ENCODE measurements at regions not wholly inside any gene's neighbourhood (a gene's known extent, or its start where the extent isn't known, plus 50 kb on each side); places are given as distances from the start of the nearest gene placed in this dataset.

DNA sequence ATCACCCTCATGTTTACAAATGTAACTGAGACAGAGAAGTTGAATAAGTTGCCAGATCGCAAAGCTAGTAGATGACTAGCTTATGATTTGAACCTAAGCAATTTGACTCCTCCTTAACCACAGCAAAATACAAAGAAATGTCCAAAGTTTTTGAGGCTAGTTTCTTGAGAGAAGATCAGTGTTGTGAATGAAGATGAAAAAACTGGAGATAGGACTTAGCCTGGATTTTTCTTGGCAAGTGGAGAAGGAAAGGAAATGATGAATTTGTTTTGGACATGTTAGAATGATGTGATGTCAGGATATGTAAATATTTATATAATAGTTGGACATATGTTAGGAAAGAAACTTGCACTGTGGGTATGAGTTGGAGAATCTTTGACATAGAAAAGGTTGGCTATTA lies 149.8 kb downstream of the LSMEM1 start:
- H3K27me3 ChIP-seq (ENCODE audit: insufficient read depth, poor library complexity, severe bottlenecking) = no peaks in the 10 kb centered on the region
- H3K36me3 ChIP-seq (ENCODE audit: low read depth) = no peaks in the 10 kb centered on the region
- H3K4me1 ChIP-seq (ENCODE audit: insufficient read depth, poor library complexity, severe bottlenecking) = peaks cover 11% of the 10 kb centered on the region
- H3K4me3 ChIP-seq (ENCODE audit: severe bottlenecking) = no peak overlapping the region
- TF ChIP-seq CTCF (IDR thresholded peaks at IDR 0.05; ENCODE audit: poor library complexity, severe bottlenecking) = no peak
- H3K27ac ChIP-seq (ENCODE audit: poor library complexity, severe bottlenecking) = no peak overlapping the region
- ATAC-seq (ENCODE audit: low read depth) (peak; percentile 84), DNase-seq (ENCODE audit: low spot score) (no peak)
- H3K9me3 ChIP-seq (ENCODE audit: severe bottlenecking) = no peaks in the 10 kb centered on the region

DNA sequence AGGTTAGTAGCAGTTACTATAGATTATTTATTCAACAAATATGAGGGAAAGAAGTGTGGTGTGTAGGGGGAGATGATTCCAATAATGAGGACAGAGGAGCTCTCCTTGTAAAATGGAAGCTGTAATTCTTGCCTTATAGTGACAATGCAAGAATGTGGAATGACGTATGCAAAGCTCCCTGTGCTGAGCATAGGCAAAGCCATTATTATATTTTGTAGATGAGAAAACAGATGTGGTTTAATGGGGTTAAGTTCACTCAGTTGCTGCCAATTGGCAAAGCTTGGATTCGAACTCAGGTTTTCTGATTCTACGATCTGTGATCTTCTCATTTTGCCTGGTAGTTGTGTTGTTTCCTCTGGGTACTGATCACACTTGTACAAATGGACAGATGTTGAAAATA lies 153.3 kb downstream of the LSMEM1 start:
- Histone ChIP-seq H3K4me3 (ENCODE audit: severe bottlenecking) (no peak overlapping the region), H3K27me3 (ENCODE audit: insufficient read depth, poor library complexity, severe bottlenecking) (no peaks in the 10 kb centered on the region), H3K4me1 (ENCODE audit: insufficient read depth, poor library complexity, severe bottlenecking) (peaks cover 11% of the 10 kb centered on the region), H3K36me3 (ENCODE audit: low read depth) (no peaks in the 10 kb centered on the region), H3K27ac (ENCODE audit: poor library complexity, severe bottlenecking) (no peak overlapping the region), H3K9me3 (ENCODE audit: severe bottlenecking) (no peaks in the 10 kb centered on the region)
- TF ChIP-seq CTCF (IDR thresholded peaks at IDR 0.05; ENCODE audit: poor library complexity, severe bottlenecking) = no peak
- no peak for ATAC-seq (ENCODE audit: low read depth)
- DNase-seq (ENCODE audit: low spot score) = no peak

DNA sequence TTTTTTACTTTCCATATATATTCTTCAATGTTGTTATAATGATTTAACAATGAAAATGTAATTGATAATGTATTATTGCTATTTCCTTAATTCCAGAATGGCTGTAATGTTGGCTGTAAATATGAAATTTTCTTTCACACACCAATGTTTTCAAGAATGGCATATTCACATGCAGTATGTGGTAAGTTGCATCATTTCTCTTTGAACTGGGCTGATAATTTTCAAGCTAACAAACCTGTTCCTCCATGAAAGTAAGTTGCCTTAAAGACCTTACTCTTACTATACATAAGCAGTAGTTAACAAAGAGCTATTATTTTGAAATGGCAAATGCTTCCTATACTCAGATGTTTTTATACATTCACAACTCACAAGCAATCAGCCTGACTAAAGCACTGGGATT lies 154.5 kb downstream of the TMEM168 start:
- no peaks in the 10 kb centered on the region for H3K36me3 ChIP-seq (ENCODE audit: low read depth)
- H3K27ac ChIP-seq (ENCODE audit: poor library complexity, severe bottlenecking) = no peak overlapping the region
- H3K4me3 ChIP-seq (ENCODE audit: severe bottlenecking) = no peak overlapping the region
- DNase-seq (ENCODE audit: low spot score) (no peak), ATAC-seq (ENCODE audit: low read depth) (no peak)
- H3K9me3 ChIP-seq (ENCODE audit: severe bottlenecking) = no peaks in the 10 kb centered on the region
- H3K27me3 ChIP-seq (ENCODE audit: insufficient read depth, poor library complexity, severe bottlenecking) = no peaks in the 10 kb centered on the region
- peaks cover 3% of the 10 kb centered on the region for H3K4me1 ChIP-seq (ENCODE audit: insufficient read depth, poor library complexity, severe bottlenecking)
- no peak for TF ChIP-seq CTCF (IDR thresholded peaks at IDR 0.05; ENCODE audit: poor library complexity, severe bottlenecking)

- Histone ChIP-seq H3K36me3 (ENCODE audit: low read depth) (no peaks in the 10 kb centered on the region), H3K4me1 (ENCODE audit: insufficient read depth, poor library complexity, severe bottlenecking) (no peaks in the 10 kb centered on the region), H3K27me3 (ENCODE audit: insufficient read depth, poor library complexity, severe bottlenecking) (no peaks in the 10 kb centered on the region), H3K4me3 (ENCODE audit: severe bottlenecking) (no peak overlapping the region), H3K9me3 (ENCODE audit: severe bottlenecking) (no peaks in the 10 kb centered on the region), H3K27ac (ENCODE audit: poor library complexity, severe bottlenecking) (no peak overlapping the region)
- DNase-seq (ENCODE audit: low spot score) (no peak), ATAC-seq (ENCODE audit: low read depth) (no peak)
- no peak for TF ChIP-seq CTCF (IDR thresholded peaks at IDR 0.05; ENCODE audit: poor library complexity, severe bottlenecking)
Measured at GRCh38 chr7:112638675-112639400, 151.4 kb downstream of the TMEM168 start.

DNA sequence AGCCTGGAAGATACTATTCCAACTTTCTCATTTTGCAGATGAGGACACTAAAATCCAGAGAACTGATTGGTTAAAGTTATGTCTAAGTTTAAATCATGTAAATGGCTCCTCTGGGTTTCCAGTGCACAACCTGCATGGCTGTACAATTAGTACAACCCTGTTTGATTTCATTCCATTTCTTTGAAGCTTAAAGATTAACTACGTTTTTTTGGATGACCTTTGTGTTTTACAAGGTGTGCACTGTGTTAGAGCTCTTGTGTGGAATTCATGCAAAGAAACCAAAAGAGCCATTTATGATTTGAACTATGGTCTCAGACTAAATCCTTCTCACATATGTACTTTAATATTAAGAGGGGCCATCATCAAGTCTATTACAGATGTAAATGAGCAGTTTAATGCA lies 149.5 kb downstream of the TMEM168 start:
- Histone ChIP-seq H3K27ac (ENCODE audit: poor library complexity, severe bottlenecking) (no peak overlapping the region), H3K4me1 (ENCODE audit: insufficient read depth, poor library complexity, severe bottlenecking) (no peaks in the 10 kb centered on the region), H3K9me3 (ENCODE audit: severe bottlenecking) (no peaks in the 10 kb centered on the region), H3K36me3 (ENCODE audit: low read depth) (no peaks in the 10 kb centered on the region), H3K27me3 (ENCODE audit: insufficient read depth, poor library complexity, severe bottlenecking) (no peaks in the 10 kb centered on the region), H3K4me3 (ENCODE audit: severe bottlenecking) (no peak overlapping the region)
- no peak for TF ChIP-seq CTCF (IDR thresholded peaks at IDR 0.05; ENCODE audit: poor library complexity, severe bottlenecking)
- ATAC-seq (ENCODE audit: low read depth) (no peak), DNase-seq (ENCODE audit: low spot score) (no peak)
